Fibroblast of lung (primary cell): ENCODE measurements at regions not wholly inside any gene's neighbourhood (a gene's known extent, or its start where the extent isn't known, plus 50 kb on each side); places are given as distances from the start of the nearest gene placed in this dataset.

ENCODE experiments used
- EZH2 ChIP-seq: IDR thresholded peaks from 2 replicates; pipeline ENCODE4 v1.5.1; 2012; ENCODE audit warnings: low read length, control low read depth, mild to moderate bottlenecking; ENCODE audit errors: missing control alignments
- TF ChIP-seq, protein P1 (sequence below), 2 donors: IDR thresholded peaks in 1 of 2; conservative IDR thresholded peaks in 1 of 2; 1 replicate in 1 of 2; 2 replicates in 1 of 2; pipeline ENCODE4 v1.5.1; 2011 to 2012; ENCODE audit warnings: low read length in 2 of 2, control low read depth in 1 of 2, inconsistent platforms in 1 of 2, low read depth in 1 of 2, mild to moderate bottlenecking in 1 of 2

DNA sequence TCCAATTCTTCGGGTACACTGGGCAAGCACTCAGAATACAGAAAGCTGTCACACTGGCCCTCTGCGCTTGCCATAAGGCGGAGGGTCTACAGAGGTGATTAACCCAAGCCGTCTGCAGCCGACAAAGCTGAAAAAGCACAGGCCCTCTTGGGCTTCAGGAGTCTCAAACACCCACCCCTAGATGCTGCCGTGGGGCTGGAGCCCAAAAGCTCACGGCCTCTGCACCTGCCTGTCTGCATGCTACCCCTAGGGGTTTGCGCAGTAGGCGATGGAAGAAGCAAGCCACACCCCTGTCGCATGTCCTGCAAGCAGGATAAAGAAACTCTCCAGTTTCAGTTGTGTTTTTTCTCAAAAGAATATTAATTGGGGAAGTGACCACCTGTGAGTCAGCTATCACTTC, 118.8 kb upstream of the PLEKHA5 start:
- TF ChIP-seq EZH2, result no peak
- TF ChIP-seq, protein P1, sequence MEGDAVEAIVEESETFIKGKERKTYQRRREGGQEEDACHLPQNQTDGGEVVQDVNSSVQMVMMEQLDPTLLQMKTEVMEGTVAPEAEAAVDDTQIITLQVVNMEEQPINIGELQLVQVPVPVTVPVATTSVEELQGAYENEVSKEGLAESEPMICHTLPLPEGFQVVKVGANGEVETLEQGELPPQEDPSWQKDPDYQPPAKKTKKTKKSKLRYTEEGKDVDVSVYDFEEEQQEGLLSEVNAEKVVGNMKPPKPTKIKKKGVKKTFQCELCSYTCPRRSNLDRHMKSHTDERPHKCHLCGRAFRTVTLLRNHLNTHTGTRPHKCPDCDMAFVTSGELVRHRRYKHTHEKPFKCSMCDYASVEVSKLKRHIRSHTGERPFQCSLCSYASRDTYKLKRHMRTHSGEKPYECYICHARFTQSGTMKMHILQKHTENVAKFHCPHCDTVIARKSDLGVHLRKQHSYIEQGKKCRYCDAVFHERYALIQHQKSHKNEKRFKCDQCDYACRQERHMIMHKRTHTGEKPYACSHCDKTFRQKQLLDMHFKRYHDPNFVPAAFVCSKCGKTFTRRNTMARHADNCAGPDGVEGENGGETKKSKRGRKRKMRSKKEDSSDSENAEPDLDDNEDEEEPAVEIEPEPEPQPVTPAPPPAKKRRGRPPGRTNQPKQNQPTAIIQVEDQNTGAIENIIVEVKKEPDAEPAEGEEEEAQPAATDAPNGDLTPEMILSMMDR (conservative IDR thresholded peaks at IDR 0.05 in 1 of 2, IDR thresholded peaks at IDR 0.05 in 1 of 2; ENCODE audit: low read depth in 1 of 2, low read length in 2 of 2), result no peak
